DMS114 treated with DMSO at 0.1 percent for 48 hours (cell line): ENCODE measurements at regions not wholly inside any gene's neighbourhood (a gene's known extent, or its start where the extent isn't known, plus 50 kb on each side); places are given as distances from the start of the nearest gene placed in this dataset.

Source experiments
- DNase-seq: peaks from one replicate; lab custom pipeline; 2025; ENCODE audit not compliant: unreplicated experiment; lab: John Stamatoyannopoulos, UW

DNA sequence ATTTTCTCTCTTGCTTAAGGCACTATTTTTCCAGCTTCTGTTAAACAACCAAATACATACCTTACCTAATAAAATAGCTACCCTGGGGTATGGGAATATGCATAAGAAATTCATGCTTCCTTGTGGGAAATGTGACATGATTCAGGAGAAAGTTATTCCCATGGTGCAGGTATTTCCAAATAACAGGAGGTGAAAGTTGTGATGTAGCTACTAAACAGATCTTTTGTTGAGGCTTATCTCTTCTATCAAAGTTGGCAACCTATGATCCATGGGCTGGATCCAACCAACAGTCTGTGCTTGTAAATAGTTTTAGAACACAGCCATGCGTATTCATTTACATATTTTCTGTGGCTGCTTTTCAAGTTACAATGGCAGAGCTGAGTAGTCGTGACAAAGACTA, 177.8 kb upstream of the NBEA start:
- no peak for DNase-seq

DNA sequence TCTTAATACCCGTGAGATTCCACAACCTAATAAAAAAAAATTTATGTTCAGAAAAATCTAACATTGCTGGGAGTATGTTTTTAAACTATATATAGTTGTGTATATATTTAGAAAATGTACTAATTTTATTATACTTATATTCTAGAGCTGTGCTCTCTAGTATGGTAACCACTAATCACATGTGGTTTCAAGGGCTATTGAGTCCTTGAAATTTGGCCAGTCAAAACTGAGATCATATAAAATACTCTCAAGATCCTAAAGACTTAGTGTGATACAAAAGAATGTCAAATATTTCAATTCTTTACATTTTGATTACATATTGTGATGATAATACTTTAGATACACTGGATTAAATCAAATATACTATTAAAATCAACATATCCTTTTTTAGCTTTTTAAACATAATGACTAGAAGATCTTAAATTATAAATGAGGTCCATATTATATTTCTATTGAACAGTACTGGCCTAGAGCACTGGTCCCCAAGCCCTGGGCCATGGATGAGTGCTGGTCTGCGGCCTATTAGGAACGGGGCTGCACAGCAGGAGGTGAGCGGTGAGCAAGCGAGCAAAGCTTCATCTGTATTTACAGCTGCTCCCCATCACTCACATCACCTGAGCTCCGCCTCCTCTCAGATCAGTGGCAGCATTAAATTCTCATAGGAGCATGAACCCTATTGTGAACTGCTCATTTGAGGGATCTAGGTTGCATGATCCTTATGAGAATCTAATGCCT, 176.5 kb upstream of the NBEA start:
- no peak for DNase-seq

DNA sequence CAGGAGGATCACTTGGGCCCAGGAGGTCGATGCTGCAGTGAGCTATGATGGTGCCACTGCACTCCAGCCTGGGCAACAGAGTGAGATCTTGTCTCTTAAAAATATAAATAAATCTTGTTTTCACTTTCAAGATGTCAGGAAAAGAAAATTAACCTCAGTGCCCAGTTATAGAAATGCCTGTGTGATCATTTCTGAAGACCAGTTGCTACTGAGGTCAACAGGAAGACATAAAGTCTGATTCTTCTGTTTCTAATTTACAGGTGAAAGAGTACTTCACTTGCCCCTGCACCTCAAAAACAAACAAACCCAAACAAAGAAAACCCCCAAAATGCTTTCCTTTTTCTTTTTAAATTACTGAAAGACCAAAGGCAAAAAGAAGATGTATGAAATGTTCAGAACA, 174.3 kb upstream of the NBEA start:
- DNase-seq: no peak

DNA sequence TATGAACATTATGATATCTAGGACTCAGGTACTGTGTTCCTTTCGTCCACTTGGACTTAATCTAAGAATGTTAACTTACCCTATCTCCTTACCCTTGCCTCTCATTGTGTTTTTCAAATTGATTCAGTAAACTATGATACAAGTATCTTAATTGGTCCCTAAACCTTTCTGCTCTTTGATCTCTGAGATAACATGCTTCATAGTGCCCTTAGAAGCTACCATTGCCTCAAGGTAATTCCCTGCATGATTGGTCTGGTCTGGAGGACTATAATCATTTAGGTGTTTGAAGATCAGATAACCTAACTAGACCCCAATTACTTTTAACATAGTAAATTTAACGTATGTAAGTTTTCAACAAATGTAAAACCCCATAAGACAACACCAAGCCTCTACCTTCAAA, 169.9 kb upstream of the NBEA start:
- DNase-seq: no peak

DNA sequence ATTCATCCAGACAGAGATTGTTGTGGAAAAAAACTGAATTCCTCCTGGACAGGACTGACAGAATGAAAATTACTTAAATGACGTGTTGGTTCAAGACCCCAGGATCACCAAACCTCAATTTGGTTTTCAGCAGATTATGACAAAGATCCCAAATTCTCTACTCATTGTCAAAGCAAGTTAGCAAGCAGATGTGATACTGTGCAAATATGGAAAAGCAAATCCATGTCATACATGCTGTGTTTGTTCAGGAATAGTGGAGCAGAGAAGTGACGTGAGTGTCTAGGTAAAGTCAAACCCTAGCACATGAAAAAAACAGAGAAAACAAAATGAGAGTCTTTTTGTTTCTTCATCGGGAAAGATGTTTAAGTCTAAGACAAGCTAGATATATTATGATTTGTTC, 169.2 kb upstream of the NBEA start:
- DNase-seq: no peak

DNA sequence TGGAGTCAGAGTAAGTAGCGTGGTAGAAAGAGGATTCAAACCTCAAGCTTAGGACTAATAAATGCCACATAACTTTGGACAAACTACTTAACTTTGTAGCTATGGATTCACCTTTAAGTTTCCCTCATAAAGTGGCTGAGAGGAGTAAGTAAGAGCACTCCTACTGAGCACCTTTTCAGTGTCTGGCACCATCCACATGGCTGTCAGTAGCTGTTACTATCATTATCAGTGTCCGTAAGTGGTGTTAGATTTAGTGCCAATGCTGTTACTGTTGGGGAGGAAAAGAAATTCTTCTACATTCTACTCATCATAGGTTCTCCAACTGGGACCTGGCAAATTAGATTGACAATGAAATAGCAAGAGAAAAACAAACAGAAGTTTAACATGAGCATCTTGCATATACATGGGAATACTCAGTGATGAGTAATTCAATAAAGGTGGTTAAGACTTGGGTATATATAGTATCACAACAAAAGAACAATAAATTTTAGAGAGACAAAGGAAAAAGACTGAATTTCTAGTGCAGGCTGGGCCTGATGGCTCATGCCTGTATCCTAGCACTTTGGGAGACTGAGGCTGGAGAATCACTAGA, 165.6 kb upstream of the NBEA start:
- no peak for DNase-seq

DNA sequence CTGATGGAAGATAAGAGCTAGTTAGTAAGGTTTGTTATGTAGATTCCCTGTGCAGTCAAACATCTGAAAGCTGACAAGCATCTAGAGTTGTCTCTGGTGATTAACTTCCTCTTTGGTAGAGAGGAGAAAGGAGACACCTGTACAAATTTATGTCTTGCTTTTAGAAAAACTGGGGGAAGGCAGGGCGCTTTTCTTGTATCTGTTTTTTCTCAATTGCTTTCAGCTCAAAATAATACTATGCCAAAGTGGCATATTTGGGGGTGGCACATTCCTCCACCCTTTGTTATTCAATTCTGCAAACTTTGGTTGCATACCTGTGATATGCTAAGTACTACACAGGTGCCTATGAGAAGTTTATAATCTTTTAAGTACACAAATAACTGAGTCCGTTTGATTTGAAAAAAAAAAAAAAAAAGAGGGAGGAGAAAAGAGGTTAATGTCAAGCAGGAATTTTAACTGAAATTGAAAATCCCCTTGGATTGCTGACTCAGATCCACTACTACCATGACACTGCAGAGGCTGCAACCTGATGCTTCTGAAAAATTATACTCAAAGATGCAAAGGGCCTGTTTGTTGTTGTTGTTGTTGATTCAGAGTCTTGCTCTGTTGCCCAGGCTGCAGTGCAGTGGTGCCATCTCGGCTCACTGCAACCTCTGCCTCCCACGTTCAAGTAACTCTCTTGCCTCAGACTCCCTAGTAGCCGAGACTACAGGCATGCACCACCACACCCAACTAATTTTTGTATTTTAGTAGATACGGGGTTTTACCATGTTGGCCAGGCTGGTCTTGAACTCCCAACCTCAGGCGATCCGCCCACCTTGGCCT, 164.8 kb upstream of the NBEA start:
- no peak for DNase-seq

DNA sequence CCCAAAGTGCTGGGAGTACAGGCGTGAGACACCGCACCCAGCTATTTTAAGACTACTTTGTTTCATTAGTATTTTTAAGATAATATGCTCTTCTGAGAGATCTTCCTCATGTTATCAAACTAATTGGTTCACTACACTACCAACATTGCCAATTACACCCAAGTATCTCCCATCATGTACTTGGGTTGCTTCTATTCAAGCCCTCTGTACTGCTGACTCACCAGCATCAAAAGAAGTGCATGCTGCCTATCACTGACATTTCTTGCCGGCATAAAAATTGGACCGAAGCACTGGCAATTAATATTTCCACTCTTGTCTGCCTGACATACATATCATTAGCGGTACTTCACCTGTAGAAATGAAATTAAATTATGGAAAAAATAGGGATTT, 164.2 kb upstream of the NBEA start:
- DNase-seq: no peak

DNA sequence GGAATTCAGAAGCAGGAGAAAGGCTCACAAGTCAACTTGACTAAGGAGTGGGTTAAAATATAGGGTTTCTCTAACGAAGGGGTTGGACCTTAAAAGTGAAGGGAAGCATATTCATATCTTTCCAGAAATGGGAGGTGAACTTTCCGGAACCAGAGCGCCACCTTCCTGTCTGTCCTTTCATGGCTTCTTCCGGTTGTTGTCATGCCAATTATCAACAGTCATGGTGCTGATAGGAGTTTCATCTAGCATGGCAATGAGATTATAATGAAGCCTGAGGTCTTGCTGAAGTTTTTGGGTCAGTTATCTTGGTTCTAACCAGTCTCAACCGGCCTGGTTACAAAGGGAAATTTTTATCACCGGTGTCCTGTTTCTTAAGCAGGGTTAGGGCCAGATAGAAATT, 162.9 kb upstream of the NBEA start:
- DNase-seq: no peak

DNA sequence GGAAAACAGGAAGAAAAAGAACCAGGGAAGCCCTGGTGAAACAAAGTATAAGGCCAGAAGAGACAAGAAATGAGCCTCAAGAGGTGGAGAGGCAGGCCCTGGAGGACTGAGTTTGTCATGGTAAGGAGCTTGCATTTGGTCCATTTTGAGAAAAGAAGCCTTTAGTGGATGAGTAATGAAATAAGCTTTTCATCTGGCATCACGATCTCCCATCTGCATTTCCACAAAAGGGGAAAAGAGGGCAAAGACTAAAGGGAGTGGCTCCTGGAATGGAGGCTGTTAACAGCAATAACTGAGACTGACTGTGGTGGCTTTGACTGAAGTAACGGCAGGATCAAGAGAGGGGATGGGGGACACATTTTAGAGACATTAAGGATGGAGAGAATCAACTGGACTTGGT, 148.8 kb upstream of the NBEA start:
- no peak for DNase-seq

DNA sequence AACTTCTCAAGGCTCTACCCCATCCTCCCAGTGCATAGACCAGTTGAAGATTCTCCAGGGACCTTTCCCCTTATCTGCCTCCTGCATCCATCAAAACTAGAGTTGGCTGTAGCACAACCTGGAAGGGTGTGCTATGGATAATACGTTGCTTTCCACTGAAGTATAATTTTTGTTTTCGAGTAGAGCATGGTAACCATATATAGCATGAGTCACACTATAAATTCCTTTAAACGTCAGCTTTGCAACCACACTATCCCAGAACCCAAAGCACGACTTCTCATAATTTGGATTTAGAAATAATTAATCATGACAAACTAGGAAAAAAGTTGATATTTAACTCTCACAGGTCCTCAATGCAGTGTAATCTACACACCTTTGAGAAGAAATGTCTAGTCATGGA, 138.3 kb upstream of the NBEA start:
- no peak for DNase-seq

DNA sequence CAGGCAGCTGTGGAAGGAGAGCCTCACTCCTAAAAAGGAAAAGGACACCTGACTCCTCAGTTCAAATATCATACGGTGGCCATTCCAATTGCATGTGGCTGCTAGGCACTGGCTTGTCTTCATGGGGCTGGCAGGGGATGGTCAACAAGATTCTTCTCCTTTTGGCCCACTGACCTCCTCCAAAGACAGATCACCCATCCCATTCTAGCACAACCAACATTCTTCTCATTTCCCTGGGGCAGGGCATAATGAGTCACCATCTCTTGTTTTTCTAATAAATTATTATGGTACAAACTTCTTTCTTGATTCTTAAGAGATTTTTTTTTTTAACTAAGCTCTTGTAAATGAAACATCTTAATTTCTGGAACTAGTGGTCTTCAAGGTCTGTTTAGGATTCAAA, 136.7 kb upstream of the NBEA start:
- no peak for DNase-seq

DNA sequence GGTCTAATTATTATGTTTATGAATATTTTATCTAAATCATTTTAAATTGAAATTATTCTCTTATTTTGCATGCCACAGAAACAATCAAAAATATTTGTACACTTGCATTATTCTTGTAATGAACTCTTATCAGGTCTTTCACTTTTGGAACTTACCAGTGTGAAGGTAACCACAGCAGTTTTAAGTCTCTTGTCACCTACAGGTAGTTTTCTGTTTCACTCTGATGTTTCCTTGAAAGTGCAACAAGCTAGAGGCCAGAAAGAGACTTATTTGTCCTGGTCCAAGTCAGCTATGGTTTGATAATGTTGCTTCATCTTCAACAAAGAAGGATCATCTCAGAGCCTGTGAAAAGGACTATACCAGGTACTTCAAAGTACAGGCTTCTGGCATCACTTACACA, 133.4 kb upstream of the NBEA start:
- DNase-seq: no peak

DNA sequence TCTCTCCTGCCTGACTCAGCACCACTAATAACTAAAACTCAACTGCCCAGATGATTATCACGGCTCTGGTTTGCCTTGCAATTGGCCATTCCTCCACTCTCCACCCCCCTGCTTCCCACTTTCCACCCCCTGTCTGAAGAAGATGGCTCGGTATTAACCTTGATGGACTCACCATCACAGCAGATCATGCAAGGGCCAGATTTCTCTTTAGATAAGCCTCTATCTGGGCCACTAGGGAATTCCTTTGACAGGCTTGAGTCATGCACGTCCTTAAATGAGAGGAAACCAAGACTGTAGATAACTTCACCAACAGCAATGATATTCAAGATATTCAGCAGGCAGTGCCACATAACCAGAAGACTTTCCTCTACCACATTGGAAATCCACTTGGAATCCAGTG, 131.1 kb upstream of the NBEA start:
- DNase-seq: no peak

DNA sequence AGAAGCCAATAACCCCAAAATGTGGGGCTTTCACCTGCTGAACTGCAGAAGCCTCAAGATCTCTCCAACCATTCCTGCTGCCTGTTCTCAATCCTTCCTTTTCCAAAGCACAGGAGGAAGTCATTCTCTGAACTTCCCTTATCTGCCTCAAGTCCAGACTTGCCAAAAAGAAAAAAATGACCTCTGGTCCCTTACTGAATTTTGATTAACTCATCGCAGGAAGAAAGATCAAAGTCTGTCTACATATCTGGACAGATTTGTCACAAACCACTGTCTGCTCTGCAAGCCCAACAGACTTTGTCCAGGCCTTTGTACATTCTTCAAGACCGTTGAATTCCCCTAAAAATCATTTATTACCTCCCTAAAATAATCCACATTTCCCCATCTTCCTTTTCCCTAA, 126.5 kb upstream of the NBEA start:
- no peak for DNase-seq

DNA sequence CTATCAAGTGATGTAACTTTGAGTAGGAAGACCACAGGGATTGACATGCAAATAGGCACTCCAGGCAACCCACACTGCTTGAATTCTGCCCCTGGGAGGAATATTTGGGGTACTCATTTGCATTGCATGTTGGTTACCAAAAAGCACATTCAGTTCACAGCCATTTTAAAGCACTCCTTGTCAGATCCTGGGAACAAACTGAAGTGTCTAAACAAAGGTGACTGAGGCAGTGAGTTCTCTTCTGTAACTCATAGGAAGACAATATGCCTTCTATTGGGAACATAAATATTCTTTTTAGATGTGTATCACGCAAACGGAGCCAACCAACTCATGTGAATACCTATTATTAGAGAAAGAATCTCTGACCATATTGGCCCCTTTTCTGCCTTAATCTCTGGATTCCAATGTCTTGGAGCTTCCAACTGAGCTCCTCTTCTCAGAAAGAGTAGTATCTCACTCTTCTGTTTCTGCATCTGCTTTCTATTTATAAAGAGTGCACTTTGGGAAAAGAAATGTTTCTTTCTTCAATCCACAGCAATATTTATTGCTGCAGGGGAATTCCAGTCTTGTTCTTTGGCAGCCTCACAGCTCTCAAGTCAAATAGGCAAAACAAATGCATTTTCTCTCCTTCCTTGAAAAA, 125.7 kb upstream of the NBEA start:
- DNase-seq: no peak

DNA sequence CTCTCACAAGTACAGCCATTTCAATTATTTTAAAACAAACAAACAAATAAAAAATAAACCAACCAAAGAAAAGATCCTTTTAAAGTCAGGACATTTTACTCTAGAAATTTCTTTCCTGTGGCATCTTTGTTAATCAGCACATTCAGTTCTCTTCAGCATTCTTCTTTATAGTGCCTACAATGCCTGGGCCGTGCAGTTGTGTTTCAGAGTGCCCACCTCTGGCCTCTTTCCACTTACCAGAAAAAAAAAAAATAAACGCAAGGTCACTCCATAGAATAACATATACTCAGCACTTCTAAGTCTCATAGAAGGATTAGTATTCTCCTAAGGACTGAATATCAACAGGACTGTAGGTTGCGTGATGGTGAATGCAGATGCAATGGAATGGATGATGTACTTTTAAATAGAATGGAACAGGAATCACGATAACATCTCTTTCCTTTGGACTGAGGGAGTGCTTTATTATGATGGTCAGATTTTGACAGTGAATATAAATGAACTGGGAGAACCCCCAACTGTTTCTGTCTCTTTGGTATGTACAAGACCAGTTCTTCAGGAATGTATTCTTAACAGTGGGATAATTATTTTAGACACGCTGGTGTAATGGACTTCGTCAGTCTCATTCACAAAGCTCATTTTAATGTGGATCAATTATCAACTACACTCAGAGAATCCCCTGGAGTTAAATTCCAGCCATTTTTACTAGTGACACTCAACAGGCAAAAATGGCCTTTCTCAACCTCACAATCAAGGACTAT, 125.0 kb upstream of the NBEA start:
- no peak for DNase-seq

DNA sequence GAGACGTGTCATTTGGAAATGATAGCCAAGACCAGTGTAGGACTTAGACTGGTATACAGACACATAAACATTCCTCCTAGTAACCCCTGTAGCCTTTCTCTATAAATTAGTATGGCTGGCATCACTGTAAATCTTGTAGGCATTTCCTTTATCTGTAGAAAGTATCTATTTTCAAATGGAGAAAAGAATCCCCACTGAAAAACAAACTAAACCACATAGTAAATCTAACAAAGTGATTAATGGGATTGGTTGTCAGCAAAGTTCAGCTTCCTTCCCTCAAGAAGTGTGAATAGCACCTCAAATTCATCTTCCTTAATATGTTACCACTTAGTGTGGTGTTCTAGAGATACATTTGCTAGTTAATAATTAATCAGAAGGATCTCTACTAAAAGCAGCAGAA, 119.4 kb upstream of the NBEA start:
- no peak for DNase-seq

DNA sequence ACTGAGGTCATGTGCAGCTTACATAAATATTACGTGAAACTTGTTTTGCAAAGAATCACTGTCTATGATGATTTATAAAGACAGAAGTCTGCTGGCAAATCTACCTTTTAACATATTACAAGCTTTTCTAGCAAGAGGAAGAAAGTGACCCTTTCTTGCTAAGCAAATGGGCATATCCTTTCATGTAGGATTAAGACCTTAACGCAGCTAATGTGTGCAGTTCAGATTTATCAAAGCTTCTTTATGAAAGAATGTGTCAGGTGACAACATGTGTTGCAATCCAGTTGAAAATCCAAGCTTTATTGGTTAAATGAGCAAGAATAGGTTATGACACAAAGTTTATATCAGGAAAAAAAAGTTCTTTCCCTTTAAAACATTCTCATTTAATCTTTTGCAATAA, 115.6 kb upstream of the NBEA start:
- DNase-seq: no peak

DNA sequence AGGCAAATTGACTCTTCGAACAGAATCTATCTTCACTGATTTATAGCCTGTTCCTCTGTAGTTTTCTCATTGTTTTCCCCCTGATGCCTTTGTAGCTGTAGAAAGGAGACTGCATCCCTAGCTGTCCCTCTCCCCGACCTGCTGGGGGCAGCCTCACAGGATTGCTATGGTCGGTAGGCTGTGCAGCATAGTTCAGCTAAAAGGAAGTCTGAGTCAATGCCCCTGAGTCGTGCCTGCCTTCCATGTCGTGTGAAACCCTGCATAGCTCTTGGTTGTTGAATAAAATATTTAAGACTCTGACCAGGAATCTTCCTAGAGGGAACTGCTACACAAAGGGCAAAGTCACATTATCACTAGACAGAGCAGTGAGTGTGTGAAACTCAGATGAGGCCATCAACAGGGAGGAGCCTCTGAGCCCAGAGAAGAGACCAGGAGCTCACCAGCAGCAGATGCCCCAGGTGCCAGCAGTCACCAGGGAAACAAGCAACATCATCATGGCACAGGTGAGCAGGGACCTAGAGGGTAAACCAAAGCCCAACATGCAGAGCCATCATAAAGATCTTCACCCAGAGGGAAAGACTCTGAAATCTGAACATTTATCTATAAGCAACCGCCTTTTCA, 108.4 kb upstream of the NBEA start:
- DNase-seq: no peak

DNA sequence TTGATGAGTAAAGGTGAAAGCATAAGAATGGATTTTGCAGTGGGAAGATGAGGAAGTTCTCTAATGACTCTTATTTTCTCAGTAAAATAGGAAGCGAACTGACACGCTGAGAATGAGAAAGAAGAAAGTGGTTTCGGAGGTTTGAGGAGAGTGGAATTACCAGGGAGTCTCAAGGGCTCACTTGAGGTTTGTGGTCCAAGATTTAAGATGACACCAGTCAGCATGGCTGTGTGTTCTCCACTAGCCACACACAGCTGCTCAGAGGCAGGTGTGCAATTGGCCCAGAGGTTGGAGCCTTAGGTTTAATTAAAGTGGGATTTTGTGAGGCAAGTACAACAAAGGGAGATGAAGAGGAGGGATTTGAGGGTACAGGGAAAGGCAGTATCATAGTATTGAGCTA, 99.6 kb upstream of the NBEA start:
- DNase-seq: no peak
